HUDEP-2 (cell line): ENCODE measurements at regions not wholly inside any gene's neighbourhood (a gene's known extent, or its start where the extent isn't known, plus 50 kb on each side); places are given as distances from the start of the nearest gene placed in this dataset.
"Not testable (repeated sequence)": the region's sequence is repeated elsewhere in the genome, so short reads cannot be mapped to it uniquely, and the experiment has no call there.

Experiments
- DNase-seq, 76 experiments: peaks; one replicate each; lab custom pipeline; 2025; ENCODE audit not compliant: unreplicated experiment in 76 of 76; lab: John Stamatoyannopoulos, UW

GRCh38 chr11:37967635-37968034 lies 1369.6 kb upstream of the RAG2 start:
- no peak for DNase-seq

- DNase-seq = no peak
These were observed 1365.4 kb upstream of the RAG2 start for GRCh38 chr11:37963440-37963839.

GRCh38 chr11:37957717-37958116 lies 1359.7 kb upstream of the RAG2 start:
- no peak for DNase-seq

- no peak for DNase-seq
These were observed 1354.0 kb upstream of the RAG2 start for GRCh38 chr11:37951996-37952395.

GRCh38 chr11:37948258-37948657 lies 1350.2 kb upstream of the RAG2 start:
- no peak for DNase-seq

GRCh38 chr11:37947821-37948220 lies 1349.8 kb upstream of the RAG2 start:
- DNase-seq = no peak

GRCh38 chr11:37946155-37946766 lies 1348.2 kb upstream of the RAG2 start:
- peak in 37 of 76 experiments; percentile 1 to 67 (median 16) for DNase-seq

- no peak for DNase-seq
These were observed 1344.0 kb upstream of the RAG2 start for GRCh38 chr11:37942081-37942480.

- DNase-seq = peak in 3 of 76 experiments; percentile 4 to 21 (median 5)
These were observed 1331.1 kb upstream of the RAG2 start for GRCh38 chr11:37929100-37929653.

- no peak for DNase-seq
These were observed 1328.7 kb upstream of the RAG2 start for GRCh38 chr11:37926772-37927171.

GRCh38 chr11:37916331-37916730 lies 1318.3 kb upstream of the RAG2 start:
- no peak for DNase-seq

GRCh38 chr11:37914859-37915258 lies 1316.8 kb upstream of the RAG2 start:
- no peak for DNase-seq

GRCh38 chr11:37908219-37908548 lies 1310.1 kb upstream of the RAG2 start:
- no peak for DNase-seq

- no peak for DNase-seq
These were observed 1309.6 kb upstream of the RAG2 start for GRCh38 chr11:37907436-37908218.

- DNase-seq = no peak
These were observed 1307.8 kb upstream of the RAG2 start for GRCh38 chr11:37905707-37906417.

- DNase-seq = no peak
These were observed 1298.0 kb upstream of the RAG2 start for GRCh38 chr11:37896016-37896415.

- DNase-seq = no peak
These were observed 1283.7 kb upstream of the RAG2 start for GRCh38 chr11:37881741-37882140.

- no peak for DNase-seq
These were observed 1263.6 kb upstream of the RAG2 start for GRCh38 chr11:37861671-37862070.

- not testable (repeated sequence) for DNase-seq
These were observed 1260.9 kb upstream of the RAG2 start for GRCh38 chr11:37858806-37859537.

GRCh38 chr11:37858398-37858797 lies 1260.4 kb upstream of the RAG2 start:
- DNase-seq = no peak

- no peak for DNase-seq
These were observed 1259.7 kb upstream of the RAG2 start for GRCh38 chr11:37857726-37858125.
